H1 (cell line): ENCODE measurements at regions not wholly inside any gene's neighbourhood (a gene's known extent, or its start where the extent isn't known, plus 50 kb on each side); places are given as distances from the start of the nearest gene placed in this dataset.
"Not testable (repeated sequence)": the region's sequence is repeated elsewhere in the genome, so short reads cannot be mapped to it uniquely, and the experiment has no call there.

Experiments used
- CTCF ChIP-seq, 3 experiments: IDR thresholded peaks; 1 replicate in 2 of 3; 2 replicates in 1 of 3; pipeline versions ENCODE4 v1.5.1 to v1.6.1; 2011; ENCODE audit warnings: low read length in 3 of 3, mild to moderate bottlenecking in 3 of 3, inconsistent platforms in 2 of 3, low read depth in 1 of 3, moderate library complexity in 1 of 3; ENCODE audit not compliant: insufficient read depth in 1 of 3; ENCODE audit errors: control extremely low read depth in 1 of 3
- KDM5A ChIP-seq: fragments of 200-600 bp; IDR thresholded peaks from 2 replicates; pipeline ENCODE4 v1.7.1; 2012; ENCODE audit warnings: mild to moderate bottlenecking, low read length, inconsistent platforms, mixed read lengths
- SIRT6 ChIP-seq: IDR thresholded peaks from one replicate; pipeline ENCODE4 v1.7.1; 2012; ENCODE audit warnings: low read length, inconsistent platforms
- SP1 ChIP-seq: IDR thresholded peaks from 2 replicates; pipeline ENCODE4 v1.6.1; 2011; ENCODE audit warnings: low read depth, low read length
- TAF1 ChIP-seq: IDR thresholded peaks from 2 replicates; pipeline ENCODE4 v1.6.1; 2011; ENCODE audit warnings: mild to moderate bottlenecking, low read depth, low read length

- not testable (repeated sequence) for TF ChIP-seq KDM5A; CTCF (IDR thresholded peaks at IDR 0.05; ENCODE audit: control extremely low read depth in 1 of 3, insufficient read depth in 1 of 3, low read depth in 1 of 3, low read length in 3 of 3); SP1; TAF1; SIRT6
Measured at GRCh38 chr1:120944691-120945090, 55.1 kb downstream of the PPIAL4A start.
